ENCODE measurements at regions not wholly inside any gene's neighbourhood (a gene's known extent, or its start where the extent isn't known, plus 50 kb on each side); places are given as distances from the start of the nearest gene placed in this dataset.
"Not testable (repeated sequence)": the region's sequence is repeated elsewhere in the genome, so short reads cannot be mapped to it uniquely, and the experiment has no call there.

- not testable (repeated sequence) for H3K27ac ChIP-seq (ENCODE audit: low read length, poor library complexity, severe bottlenecking); H4K91ac ChIP-seq (ENCODE audit: low read length); H3K79me1 ChIP-seq (replicated peaks; ENCODE audit: low read length, poor library complexity, severe bottlenecking); H3K4me3 ChIP-seq (ENCODE audit: insufficient read depth in 1 of 2, low read depth in 1 of 2, low read length in 2 of 2); H2BK15ac ChIP-seq (ENCODE audit: low read depth, poor library complexity, severe bottlenecking); H3K36me3 ChIP-seq (ENCODE audit: control insufficient read depth in 1 of 2, insufficient read depth in 2 of 2, low read depth in 1 of 2, low read length in 2 of 2); H3K4me1 ChIP-seq (ENCODE audit: control insufficient read depth, insufficient read depth, low read depth, low read length); H3K23ac ChIP-seq (ENCODE audit: low read length in 2 of 2); DNase-seq; H3K18ac ChIP-seq (ENCODE audit: low read depth in 1 of 2, low read length in 2 of 2); H3K4me2 ChIP-seq (ENCODE audit: low read length, poor library complexity, severe bottlenecking); H3K9me3 ChIP-seq (ENCODE audit: control insufficient read depth, low read length); H4K8ac ChIP-seq (ENCODE audit: low read length); H3K9ac ChIP-seq (ENCODE audit: low read length); H3K27me3 ChIP-seq (ENCODE audit: control insufficient read depth in 1 of 2, insufficient read depth in 1 of 2, low read length in 2 of 2); H2AK5ac ChIP-seq (ENCODE audit: low read length, severe bottlenecking); H2AFZ ChIP-seq (ENCODE audit: low read depth, low read length); H2BK120ac ChIP-seq (ENCODE audit: low read depth, low read length); H2BK12ac ChIP-seq (ENCODE audit: low read length in 2 of 2); H2BK5ac ChIP-seq (ENCODE audit: low read depth, low read length, poor library complexity, severe bottlenecking); H3K14ac ChIP-seq (ENCODE audit: low read length in 2 of 2); H3K4ac ChIP-seq (ENCODE audit: low read depth in 1 of 2, low read length in 2 of 2)
- no CpG with 5 or more reads among the region's 1 CpG for WGBS
Measured at GRCh38 chr17:27094179-27094578, 199.7 kb upstream of the WSB1 start.

GRCh38 chr17:27095821-27096220 is 198.1 kb upstream of the WSB1 start:
- not testable (repeated sequence) for H3K4me2 ChIP-seq (ENCODE audit: low read length, poor library complexity, severe bottlenecking); H3K79me1 ChIP-seq (replicated peaks; ENCODE audit: low read length, poor library complexity, severe bottlenecking); H4K91ac ChIP-seq (ENCODE audit: low read length); H2AFZ ChIP-seq (ENCODE audit: low read depth, low read length); H2BK12ac ChIP-seq (ENCODE audit: low read length in 2 of 2); H3K9me3 ChIP-seq (ENCODE audit: control insufficient read depth, low read length); H2BK5ac ChIP-seq (ENCODE audit: low read depth, low read length, poor library complexity, severe bottlenecking); H3K27ac ChIP-seq (ENCODE audit: low read length, poor library complexity, severe bottlenecking); H2AK5ac ChIP-seq (ENCODE audit: low read length, severe bottlenecking); H3K4me1 ChIP-seq (ENCODE audit: control insufficient read depth, insufficient read depth, low read depth, low read length); H3K9ac ChIP-seq (ENCODE audit: low read length); H3K27me3 ChIP-seq (ENCODE audit: control insufficient read depth in 1 of 2, insufficient read depth in 1 of 2, low read length in 2 of 2); H3K36me3 ChIP-seq (ENCODE audit: control insufficient read depth in 1 of 2, insufficient read depth in 2 of 2, low read depth in 1 of 2, low read length in 2 of 2); H3K4ac ChIP-seq (ENCODE audit: low read depth in 1 of 2, low read length in 2 of 2); H3K4me3 ChIP-seq (ENCODE audit: insufficient read depth in 1 of 2, low read depth in 1 of 2, low read length in 2 of 2); H2BK15ac ChIP-seq (ENCODE audit: low read depth, poor library complexity, severe bottlenecking); H3K14ac ChIP-seq (ENCODE audit: low read length in 2 of 2); H2BK120ac ChIP-seq (ENCODE audit: low read depth, low read length); H3K18ac ChIP-seq (ENCODE audit: low read depth in 1 of 2, low read length in 2 of 2); H4K8ac ChIP-seq (ENCODE audit: low read length); DNase-seq; H3K23ac ChIP-seq (ENCODE audit: low read length in 2 of 2)
- 96% methylated on average over 3 of the region's 4 CpGs for WGBS

- H3K4ac ChIP-seq (ENCODE audit: low read depth in 1 of 2, low read length in 2 of 2); H2BK15ac ChIP-seq (ENCODE audit: low read depth, poor library complexity, severe bottlenecking); H3K4me2 ChIP-seq (ENCODE audit: low read length, poor library complexity, severe bottlenecking); H4K8ac ChIP-seq (ENCODE audit: low read length); H3K4me3 ChIP-seq (ENCODE audit: insufficient read depth in 1 of 2, low read depth in 1 of 2, low read length in 2 of 2); H2AFZ ChIP-seq (ENCODE audit: low read depth, low read length); H3K4me1 ChIP-seq (ENCODE audit: control insufficient read depth, insufficient read depth, low read depth, low read length); H2AK5ac ChIP-seq (ENCODE audit: low read length, severe bottlenecking); H2BK120ac ChIP-seq (ENCODE audit: low read depth, low read length); H3K9ac ChIP-seq (ENCODE audit: low read length); H3K23ac ChIP-seq (ENCODE audit: low read length in 2 of 2); H3K79me1 ChIP-seq (replicated peaks; ENCODE audit: low read length, poor library complexity, severe bottlenecking); H4K91ac ChIP-seq (ENCODE audit: low read length); H3K9me3 ChIP-seq (ENCODE audit: control insufficient read depth, low read length); H2BK12ac ChIP-seq (ENCODE audit: low read length in 2 of 2); DNase-seq; H2BK5ac ChIP-seq (ENCODE audit: low read depth, low read length, poor library complexity, severe bottlenecking); H3K18ac ChIP-seq (ENCODE audit: low read depth in 1 of 2, low read length in 2 of 2); H3K27me3 ChIP-seq (ENCODE audit: control insufficient read depth in 1 of 2, insufficient read depth in 1 of 2, low read length in 2 of 2); H3K14ac ChIP-seq (ENCODE audit: low read length in 2 of 2); H3K36me3 ChIP-seq (ENCODE audit: control insufficient read depth in 1 of 2, insufficient read depth in 2 of 2, low read depth in 1 of 2, low read length in 2 of 2); H3K27ac ChIP-seq (ENCODE audit: low read length, poor library complexity, severe bottlenecking): not testable (repeated sequence)
- no CpG with 5 or more reads among the region's 2 CpGs for WGBS
Measured at GRCh38 chr17:27099266-27099665, 194.6 kb upstream of the WSB1 start.

GRCh38 chr17:27104605-27105221 is 189.2 kb upstream of the WSB1 start:
- not testable (repeated sequence) for H3K4me1 ChIP-seq (ENCODE audit: control insufficient read depth, insufficient read depth, low read depth, low read length); H3K36me3 ChIP-seq (ENCODE audit: control insufficient read depth in 1 of 2, insufficient read depth in 2 of 2, low read depth in 1 of 2, low read length in 2 of 2); H3K4me2 ChIP-seq (ENCODE audit: low read length, poor library complexity, severe bottlenecking); DNase-seq; H4K8ac ChIP-seq (ENCODE audit: low read length); H4K91ac ChIP-seq (ENCODE audit: low read length); H3K9ac ChIP-seq (ENCODE audit: low read length); H2BK120ac ChIP-seq (ENCODE audit: low read depth, low read length); H3K27ac ChIP-seq (ENCODE audit: low read length, poor library complexity, severe bottlenecking); H2AK5ac ChIP-seq (ENCODE audit: low read length, severe bottlenecking); H3K18ac ChIP-seq (ENCODE audit: low read depth in 1 of 2, low read length in 2 of 2); H2BK12ac ChIP-seq (ENCODE audit: low read length in 2 of 2); H3K79me1 ChIP-seq (replicated peaks; ENCODE audit: low read length, poor library complexity, severe bottlenecking); H2BK5ac ChIP-seq (ENCODE audit: low read depth, low read length, poor library complexity, severe bottlenecking); H3K4ac ChIP-seq (ENCODE audit: low read depth in 1 of 2, low read length in 2 of 2); H3K4me3 ChIP-seq (ENCODE audit: insufficient read depth in 1 of 2, low read depth in 1 of 2, low read length in 2 of 2); H3K9me3 ChIP-seq (ENCODE audit: control insufficient read depth, low read length); H3K27me3 ChIP-seq (ENCODE audit: control insufficient read depth in 1 of 2, insufficient read depth in 1 of 2, low read length in 2 of 2); H3K14ac ChIP-seq (ENCODE audit: low read length in 2 of 2); H2BK15ac ChIP-seq (ENCODE audit: low read depth, poor library complexity, severe bottlenecking); H2AFZ ChIP-seq (ENCODE audit: low read depth, low read length); H3K23ac ChIP-seq (ENCODE audit: low read length in 2 of 2)
- WGBS, result 88% methylated on average over 23 of the region's 31 CpGs
